Astrocyte (in vitro differentiated cells and primary cell): ENCODE measurements at regions not wholly inside any gene's neighbourhood (a gene's known extent, or its start where the extent isn't known, plus 50 kb on each side); places are given as distances from the start of the nearest gene placed in this dataset.

Source experiments
- DNase-seq: peaks from one replicate; pipeline ENCODE4 v3.0.0-alpha.2; 2010; ENCODE audit warnings: low read depth
- FAIRE-seq: peaks from 2 replicates; lab custom pipeline; 2011; peaks lifted over from hg19 to GRCh38; lab: Jason Lieb, UNC
- H2AFZ ChIP-seq: 2 replicates; pipeline ENCODE4 v1.6.0; 2012; ENCODE audit warnings: low read depth, low read length, inconsistent platforms
- H3K27ac ChIP-seq: 2 replicates; pipeline ENCODE4 v1.5.1; 2011; ENCODE audit warnings: low read depth, low read length, inconsistent platforms
- H3K27me3 ChIP-seq: 2 replicates; pipeline ENCODE4 v1.6.0; 2011; ENCODE audit warnings: low read length, inconsistent platforms; ENCODE audit not compliant: insufficient read depth
- H3K36me3 ChIP-seq: 2 replicates; pipeline ENCODE4 v1.5.1; 2011; ENCODE audit warnings: low read length, inconsistent platforms; ENCODE audit not compliant: insufficient read depth
- H3K4me1 ChIP-seq: 2 replicates; pipeline ENCODE4 v1.5.1; 2011; ENCODE audit warnings: low read length, inconsistent platforms; ENCODE audit not compliant: insufficient read depth
- H3K4me2 ChIP-seq: 2 replicates; pipeline ENCODE4 v1.6.0; 2012; ENCODE audit warnings: low read length, inconsistent platforms
- H3K4me3 ChIP-seq: 2 replicates; pipeline ENCODE4 v1.5.1; 2011; ENCODE audit warnings: low read depth, mild to moderate bottlenecking, low read length, inconsistent platforms; ENCODE audit not compliant: insufficient read depth
- H3K79me2 ChIP-seq: 2 replicates; pipeline ENCODE4 v1.6.0; 2012; ENCODE audit warnings: mild to moderate bottlenecking, low read length, inconsistent platforms; ENCODE audit not compliant: insufficient read depth
- H3K9ac ChIP-seq: 2 replicates; pipeline ENCODE4 v1.6.0; 2012; ENCODE audit warnings: mild to moderate bottlenecking, low read length, inconsistent platforms
- H3K9me3 ChIP-seq: 2 replicates; pipeline ENCODE4 v1.5.1; 2012; ENCODE audit warnings: low read depth, mild to moderate bottlenecking, low read length, inconsistent platforms; ENCODE audit not compliant: insufficient read depth
- H4K20me1 ChIP-seq: 2 replicates; pipeline ENCODE4 v1.6.0; 2012; ENCODE audit warnings: low read length, inconsistent platforms; ENCODE audit not compliant: insufficient read depth
- H3K27ac Mint-ChIP-seq: one replicate; pipeline ENCODE4 v1.8.0; 2021; ENCODE audit warnings: mild to moderate bottlenecking, mixed read lengths; ENCODE audit not compliant: unreplicated experiment
- H3K27me3 Mint-ChIP-seq: one replicate; pipeline ENCODE4 v1.8.0; 2021; ENCODE audit warnings: low read depth, mixed read lengths; ENCODE audit not compliant: unreplicated experiment
- H3K36me3 Mint-ChIP-seq: one replicate; pipeline ENCODE4 v1.8.0; 2021; ENCODE audit warnings: low read depth, mixed read lengths; ENCODE audit not compliant: unreplicated experiment
- H3K4me1 Mint-ChIP-seq: one replicate; pipeline ENCODE4 v1.8.0; 2021; ENCODE audit warnings: low read depth, mixed read lengths; ENCODE audit not compliant: unreplicated experiment
- H3K4me3 Mint-ChIP-seq: one replicate; pipeline ENCODE4 v1.8.0; 2021; ENCODE audit warnings: mild to moderate bottlenecking, moderate library complexity, mixed read lengths; ENCODE audit not compliant: unreplicated experiment
- H3K9me3 Mint-ChIP-seq: one replicate; pipeline ENCODE4 v1.8.0; 2021; ENCODE audit warnings: mild to moderate bottlenecking, mixed read lengths; ENCODE audit not compliant: unreplicated experiment
- EZH2 ChIP-seq: IDR thresholded peaks from 2 replicates; pipeline ENCODE4 v1.6.1; 2012; ENCODE audit warnings: mild to moderate bottlenecking, low read length, inconsistent platforms; ENCODE audit not compliant: insufficient read depth
- TF ChIP-seq, protein P1 (sequence below): IDR thresholded peaks from 2 replicates; pipeline ENCODE4 v1.5.1; 2011; ENCODE audit warnings: low read depth, mild to moderate bottlenecking, inconsistent platforms, low read length, moderate library complexity; ENCODE audit not compliant: insufficient read depth

DNA sequence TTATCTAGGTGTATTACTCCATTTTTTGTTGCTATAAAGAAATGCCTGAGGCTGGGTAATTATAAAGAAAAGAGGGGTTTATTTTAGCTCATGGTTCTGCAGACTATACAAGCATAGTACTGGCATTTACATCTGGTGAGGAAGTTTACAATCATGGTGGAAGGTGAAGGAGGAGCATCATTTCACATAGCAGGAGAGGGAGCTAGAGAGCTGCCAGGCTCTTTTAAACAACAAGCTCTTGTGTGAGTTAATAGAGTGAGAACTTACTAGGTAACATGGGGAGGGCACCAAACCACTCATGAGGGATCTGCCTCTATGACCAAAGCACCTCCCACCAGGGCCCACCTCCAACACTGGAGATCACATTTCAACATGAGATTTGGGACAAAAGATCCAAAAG, 221.7 kb upstream of the GPC6 start:
- Histone ChIP-seq H3K4me3 (no peak overlapping the region), H2AFZ (no peak overlapping the region), H3K27ac (no peak overlapping the region), H3K27me3 (no peaks in the 10 kb centered on the region), H4K20me1 (no peaks in the 10 kb centered on the region), H3K9me3 (no peaks in the 10 kb centered on the region), H3K4me1 (no peaks in the 10 kb centered on the region), H3K79me2 (no peaks in the 10 kb centered on the region), H3K4me2 (no peak overlapping the region), H3K9ac (no peak overlapping the region), H3K36me3 (no peaks in the 10 kb centered on the region)
- Mint-ChIP-seq H3K27ac (no peak overlapping the region), H3K27me3 (no peaks in the 10 kb centered on the region), H3K4me3 (no peak overlapping the region), H3K36me3 (no peaks in the 10 kb centered on the region), H3K4me1 (no peaks in the 10 kb centered on the region), H3K9me3 (peaks cover 15% of the 10 kb centered on the region)
- FAIRE-seq (no peak), DNase-seq (no peak)
- TF ChIP-seq, protein P1, sequence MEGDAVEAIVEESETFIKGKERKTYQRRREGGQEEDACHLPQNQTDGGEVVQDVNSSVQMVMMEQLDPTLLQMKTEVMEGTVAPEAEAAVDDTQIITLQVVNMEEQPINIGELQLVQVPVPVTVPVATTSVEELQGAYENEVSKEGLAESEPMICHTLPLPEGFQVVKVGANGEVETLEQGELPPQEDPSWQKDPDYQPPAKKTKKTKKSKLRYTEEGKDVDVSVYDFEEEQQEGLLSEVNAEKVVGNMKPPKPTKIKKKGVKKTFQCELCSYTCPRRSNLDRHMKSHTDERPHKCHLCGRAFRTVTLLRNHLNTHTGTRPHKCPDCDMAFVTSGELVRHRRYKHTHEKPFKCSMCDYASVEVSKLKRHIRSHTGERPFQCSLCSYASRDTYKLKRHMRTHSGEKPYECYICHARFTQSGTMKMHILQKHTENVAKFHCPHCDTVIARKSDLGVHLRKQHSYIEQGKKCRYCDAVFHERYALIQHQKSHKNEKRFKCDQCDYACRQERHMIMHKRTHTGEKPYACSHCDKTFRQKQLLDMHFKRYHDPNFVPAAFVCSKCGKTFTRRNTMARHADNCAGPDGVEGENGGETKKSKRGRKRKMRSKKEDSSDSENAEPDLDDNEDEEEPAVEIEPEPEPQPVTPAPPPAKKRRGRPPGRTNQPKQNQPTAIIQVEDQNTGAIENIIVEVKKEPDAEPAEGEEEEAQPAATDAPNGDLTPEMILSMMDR: no peak
- TF ChIP-seq EZH2: no peak

DNA sequence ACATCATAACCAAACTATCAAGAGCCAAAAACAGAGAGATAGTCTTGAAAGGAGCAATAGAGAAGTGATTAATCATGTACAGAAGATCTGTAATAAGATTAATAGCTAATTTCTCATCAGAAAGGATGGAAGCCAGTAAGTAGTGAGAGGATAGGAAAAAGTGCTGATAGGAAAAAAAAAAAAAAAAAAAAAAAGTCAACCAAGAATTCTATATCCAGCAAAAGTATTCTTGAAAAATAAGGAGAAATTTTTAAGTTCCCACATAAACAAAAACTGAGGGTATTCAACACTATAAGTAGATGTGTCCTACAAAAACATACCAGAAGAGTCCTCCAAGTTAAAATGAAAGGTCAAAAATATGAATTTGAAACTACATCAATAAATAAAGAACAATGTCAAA, 218.7 kb upstream of the GPC6 start:
- H3K27me3 Mint-ChIP-seq: no peaks in the 10 kb centered on the region
- no peak overlapping the region for H3K4me3 ChIP-seq
- no peak for DNase-seq
- H3K4me1 Mint-ChIP-seq: no peaks in the 10 kb centered on the region
- H2AFZ ChIP-seq: no peak overlapping the region
- H3K4me3 Mint-ChIP-seq: no peak overlapping the region
- no peak overlapping the region for H3K27ac ChIP-seq
- no peaks in the 10 kb centered on the region for H3K27me3 ChIP-seq
- no peaks in the 10 kb centered on the region for H3K9me3 ChIP-seq
- H3K9me3 Mint-ChIP-seq: peaks cover 15% of the 10 kb centered on the region
- no peak overlapping the region for H3K27ac Mint-ChIP-seq
- H3K4me1 ChIP-seq: no peaks in the 10 kb centered on the region
- no peak for TF ChIP-seq EZH2
- TF ChIP-seq, protein P1: no peak
- H3K79me2 ChIP-seq: no peaks in the 10 kb centered on the region
- H3K36me3 ChIP-seq: no peaks in the 10 kb centered on the region
- FAIRE-seq: no peak
- H4K20me1 ChIP-seq: no peaks in the 10 kb centered on the region
- no peak overlapping the region for H3K4me2 ChIP-seq
- no peaks in the 10 kb centered on the region for H3K36me3 Mint-ChIP-seq
- H3K9ac ChIP-seq: no peak overlapping the region

DNA sequence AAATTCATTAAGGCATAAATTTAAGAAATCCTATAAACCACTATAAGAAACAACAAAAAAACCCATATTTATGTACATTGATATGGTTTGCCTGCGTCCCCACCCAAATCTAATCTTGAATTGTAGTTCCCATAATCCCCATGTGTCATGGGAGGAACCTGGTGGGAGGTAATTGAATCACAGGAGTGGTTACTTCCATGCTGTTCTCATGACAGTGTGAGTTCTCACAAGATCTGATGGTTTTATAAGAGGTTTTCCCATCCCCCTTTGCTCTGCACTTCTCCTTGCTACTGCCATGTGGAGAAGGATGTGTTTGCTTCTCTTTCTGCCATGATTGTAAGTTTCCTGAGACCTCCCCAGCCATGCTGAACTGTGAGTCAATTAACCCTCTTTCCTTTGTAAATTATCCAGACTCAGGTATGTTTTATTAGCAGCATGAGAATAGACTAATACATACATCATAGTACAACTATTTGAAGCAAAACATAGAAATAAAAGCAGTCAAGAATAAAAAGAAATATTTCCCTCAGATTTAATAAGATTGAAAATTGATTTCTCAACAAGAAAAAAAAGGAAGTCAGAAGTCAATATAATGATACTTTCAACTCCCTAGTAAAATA, 209.0 kb upstream of the GPC6 start:
- no peaks in the 10 kb centered on the region for H3K79me2 ChIP-seq
- no peak overlapping the region for H3K4me3 ChIP-seq
- Mint-ChIP-seq H3K4me3 (no peak overlapping the region), H3K27ac (no peak overlapping the region), H3K36me3 (no peaks in the 10 kb centered on the region), H3K4me1 (no peaks in the 10 kb centered on the region), H3K9me3 (peaks cover 41% of the 10 kb centered on the region), H3K27me3 (no peaks in the 10 kb centered on the region)
- no peak overlapping the region for H2AFZ ChIP-seq
- DNase-seq (no peak), FAIRE-seq (no peak)
- H3K27me3 ChIP-seq: no peaks in the 10 kb centered on the region
- H3K9ac ChIP-seq: no peak overlapping the region
- H3K4me2 ChIP-seq: no peak overlapping the region
- H3K36me3 ChIP-seq: no peaks in the 10 kb centered on the region
- TF ChIP-seq, protein P1: no peak
- no peak for TF ChIP-seq EZH2
- no peaks in the 10 kb centered on the region for H4K20me1 ChIP-seq
- H3K9me3 ChIP-seq: peaks cover 19% of the 10 kb centered on the region
- no peak overlapping the region for H3K27ac ChIP-seq
- H3K4me1 ChIP-seq: no peaks in the 10 kb centered on the region
